GM21447 (cell line): ENCODE measurements at regions not wholly inside any gene's neighbourhood (a gene's known extent, or its start where the extent isn't known, plus 50 kb on each side); places are given as distances from the start of the nearest gene placed in this dataset.
"Not testable (repeated sequence)": the region's sequence is repeated elsewhere in the genome, so short reads cannot be mapped to it uniquely, and the experiment has no call there.

Experiments used
- ATAC-seq: cut with Tn5 transposase; IDR thresholded peaks from one replicate; pipeline ENCODE4 v1.9.1; 2021; ENCODE audit not compliant: unreplicated experiment

GRCh38 chrX:81348388-81348787 lies 146.5 kb downstream of the SH3BGRL start:
- ATAC-seq, result no peak

GRCh38 chrX:81354954-81355353 lies 153.1 kb downstream of the SH3BGRL start:
- no peak for ATAC-seq

GRCh38 chrX:81355436-81355835 lies 153.5 kb downstream of the SH3BGRL start:
- ATAC-seq, result no peak

GRCh38 chrX:81367291-81367690 lies 165.4 kb downstream of the SH3BGRL start:
- no peak for ATAC-seq

GRCh38 chrX:81377329-81377728 lies 175.4 kb downstream of the SH3BGRL start:
- ATAC-seq, result no peak

GRCh38 chrX:81378560-81378959 lies 176.7 kb downstream of the SH3BGRL start:
- no peak for ATAC-seq

GRCh38 chrX:81390237-81390636 lies 188.3 kb downstream of the SH3BGRL start:
- ATAC-seq, result peak; percentile 85

DNA sequence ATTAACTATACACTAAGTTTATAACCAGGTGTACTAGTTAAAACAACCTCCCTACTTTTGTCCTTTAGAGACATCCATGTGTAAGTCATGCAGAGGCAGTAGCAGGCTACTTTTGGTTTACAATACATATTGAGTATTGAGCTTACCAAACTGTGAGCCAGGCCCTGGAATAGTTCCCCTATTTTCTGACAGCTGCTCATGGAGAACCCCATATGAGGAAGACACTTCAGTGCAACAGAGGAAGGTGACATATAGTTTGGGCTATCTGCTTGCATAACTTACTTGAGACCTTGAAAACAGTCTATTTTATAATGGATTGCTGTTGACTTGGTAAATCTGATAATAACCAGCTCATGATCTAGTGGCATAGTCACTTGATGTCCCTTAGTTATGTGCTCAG lies 190.5 kb downstream of the SH3BGRL start:
- no peak for ATAC-seq

GRCh38 chrX:81405781-81406180 lies 203.9 kb downstream of the SH3BGRL start:
- ATAC-seq, result no peak

- ATAC-seq, result no peak
Observed at GRCh38 chrX:81411517-81411916, 209.6 kb downstream of the SH3BGRL start.

DNA sequence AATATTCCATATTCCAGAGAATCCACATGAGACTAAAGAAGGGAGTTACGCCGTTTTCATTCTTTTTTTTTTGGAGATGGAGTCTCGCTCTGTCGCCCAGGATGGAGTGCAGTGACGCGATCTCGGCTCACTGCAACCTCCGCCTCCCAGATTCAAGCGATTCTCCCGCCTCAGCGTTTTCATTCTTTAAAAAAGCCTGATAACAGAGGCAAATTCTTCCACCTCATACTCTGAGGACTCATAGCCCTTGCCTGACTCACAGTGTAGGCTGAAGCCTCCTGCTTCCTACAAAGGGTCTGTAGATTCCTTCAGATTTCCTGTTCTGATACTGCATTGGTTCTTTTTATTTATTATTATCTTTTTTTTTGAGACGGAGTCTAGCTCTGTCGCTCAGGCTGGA lies 210.5 kb downstream of the SH3BGRL start:
- no peak for ATAC-seq

- not testable (repeated sequence) for ATAC-seq
Observed at GRCh38 chrX:81412857-81413256, 211.0 kb downstream of the SH3BGRL start.

DNA sequence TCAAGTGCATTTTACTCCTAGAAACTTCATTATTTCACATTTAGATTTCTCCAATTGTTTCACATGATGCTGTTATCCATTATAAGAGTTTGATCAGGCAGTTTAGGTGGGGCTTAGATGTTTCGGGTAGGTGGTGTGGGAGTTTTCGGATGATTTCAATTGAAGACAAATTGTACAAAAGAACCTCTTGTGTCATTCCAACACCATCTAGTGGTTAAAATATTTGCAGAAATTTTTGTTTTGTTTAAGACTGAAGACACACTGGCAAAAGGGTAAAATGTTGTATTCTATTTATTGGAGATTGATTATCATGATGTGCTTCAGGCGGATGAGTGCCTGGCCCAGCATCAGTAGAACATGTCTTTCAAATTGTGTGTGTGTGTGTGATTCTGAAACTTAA lies 212.7 kb downstream of the SH3BGRL start:
- no peak for ATAC-seq
